ENCODE measurements at regions not wholly inside any gene's neighbourhood (a gene's known extent, or its start where the extent isn't known, plus 50 kb on each side); places are given as distances from the start of the nearest gene placed in this dataset.
A peak's percentile ranks its signal among the peaks of the same experiment; 100 is the strongest.

DNA sequence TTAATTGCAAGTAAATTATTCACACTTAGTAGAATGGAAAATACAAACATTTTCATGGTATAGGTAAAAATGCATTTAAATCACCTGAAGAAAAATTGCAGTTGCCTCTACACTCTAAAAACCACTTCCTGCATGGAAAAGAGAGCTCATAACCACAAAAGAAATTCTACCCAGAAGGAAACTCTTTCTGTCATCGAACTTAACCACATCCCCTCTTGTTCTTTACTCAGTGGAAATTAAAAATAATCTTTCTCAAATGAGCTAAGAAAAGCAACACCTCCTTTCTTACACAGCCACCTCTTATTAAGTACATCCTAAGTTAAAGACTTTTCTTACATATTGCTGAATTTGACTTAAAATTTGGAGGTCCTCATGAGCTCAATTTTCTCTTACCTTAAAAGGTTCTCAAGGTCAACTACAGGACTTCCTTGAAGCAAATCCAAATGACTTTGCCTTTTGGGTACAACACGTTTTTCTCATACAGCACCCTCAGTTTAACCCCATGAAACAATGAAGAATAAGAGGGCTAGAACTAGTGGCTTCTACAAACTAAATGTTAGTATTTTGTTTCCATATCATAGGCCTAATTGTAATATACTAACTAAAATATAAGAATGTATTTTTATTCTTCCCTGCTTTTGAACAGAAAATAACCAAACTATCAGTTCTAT lies 109.1 kb upstream of the CRIM1 start:
- DNase-seq, result no peak

DNA sequence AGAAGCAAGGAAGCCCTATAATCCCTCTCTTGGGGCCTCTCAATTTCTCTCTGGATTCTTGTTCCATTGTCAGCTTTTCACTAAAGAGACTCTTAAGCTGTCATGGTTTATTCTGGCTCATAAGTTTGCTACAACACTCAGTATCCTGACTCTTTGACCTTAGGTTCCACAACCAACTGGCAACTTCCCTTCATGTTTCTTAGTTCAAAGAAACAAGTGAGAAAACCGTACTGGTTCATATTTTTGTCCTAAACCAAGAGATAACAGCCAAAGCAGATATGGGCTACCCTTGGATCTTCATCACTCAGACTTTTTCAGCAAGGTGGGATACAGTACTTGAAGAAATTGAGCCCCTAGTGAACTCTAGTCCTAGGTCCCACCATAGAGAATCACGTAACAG lies 109.9 kb upstream of the CRIM1 start:
- Histone ChIP-seq H3K4me1 (peaks cover 0 to 4% (median 0%) of the 10 kb centered on the region in 4 donors), H3K27me3 (no peaks in the 10 kb centered on the region), H3K36me3 (no peaks in the 10 kb centered on the region), H3K4me3 (no peak overlapping the region), H3K27ac (no peak overlapping the region), H3K9me3 (no peaks in the 10 kb centered on the region)
- DNase-seq, result no peak
- TF ChIP-seq, protein P1, sequence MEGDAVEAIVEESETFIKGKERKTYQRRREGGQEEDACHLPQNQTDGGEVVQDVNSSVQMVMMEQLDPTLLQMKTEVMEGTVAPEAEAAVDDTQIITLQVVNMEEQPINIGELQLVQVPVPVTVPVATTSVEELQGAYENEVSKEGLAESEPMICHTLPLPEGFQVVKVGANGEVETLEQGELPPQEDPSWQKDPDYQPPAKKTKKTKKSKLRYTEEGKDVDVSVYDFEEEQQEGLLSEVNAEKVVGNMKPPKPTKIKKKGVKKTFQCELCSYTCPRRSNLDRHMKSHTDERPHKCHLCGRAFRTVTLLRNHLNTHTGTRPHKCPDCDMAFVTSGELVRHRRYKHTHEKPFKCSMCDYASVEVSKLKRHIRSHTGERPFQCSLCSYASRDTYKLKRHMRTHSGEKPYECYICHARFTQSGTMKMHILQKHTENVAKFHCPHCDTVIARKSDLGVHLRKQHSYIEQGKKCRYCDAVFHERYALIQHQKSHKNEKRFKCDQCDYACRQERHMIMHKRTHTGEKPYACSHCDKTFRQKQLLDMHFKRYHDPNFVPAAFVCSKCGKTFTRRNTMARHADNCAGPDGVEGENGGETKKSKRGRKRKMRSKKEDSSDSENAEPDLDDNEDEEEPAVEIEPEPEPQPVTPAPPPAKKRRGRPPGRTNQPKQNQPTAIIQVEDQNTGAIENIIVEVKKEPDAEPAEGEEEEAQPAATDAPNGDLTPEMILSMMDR (IDR thresholded peaks at IDR 0.05), result no peak
- TF ChIP-seq POLR2A (IDR thresholded peaks at IDR 0.05), result no peak

More for the DNA sequence above, 109.1 kb upstream of the CRIM1 start:
- Histone ChIP-seq H3K4me3 (no peak overlapping the region), H3K36me3 (no peaks in the 10 kb centered on the region), H3K27ac (peak overlapping the region in 1 of 4 donors; percentile 40), H3K27me3 (no peaks in the 10 kb centered on the region), H3K9me3 (no peaks in the 10 kb centered on the region), H3K4me1 (peaks cover 0 to 4% (median 0%) of the 10 kb centered on the region in 4 donors)
- TF ChIP-seq, protein P1 (IDR thresholded peaks at IDR 0.05), result no peak
- no peak for TF ChIP-seq POLR2A (IDR thresholded peaks at IDR 0.05)

DNA sequence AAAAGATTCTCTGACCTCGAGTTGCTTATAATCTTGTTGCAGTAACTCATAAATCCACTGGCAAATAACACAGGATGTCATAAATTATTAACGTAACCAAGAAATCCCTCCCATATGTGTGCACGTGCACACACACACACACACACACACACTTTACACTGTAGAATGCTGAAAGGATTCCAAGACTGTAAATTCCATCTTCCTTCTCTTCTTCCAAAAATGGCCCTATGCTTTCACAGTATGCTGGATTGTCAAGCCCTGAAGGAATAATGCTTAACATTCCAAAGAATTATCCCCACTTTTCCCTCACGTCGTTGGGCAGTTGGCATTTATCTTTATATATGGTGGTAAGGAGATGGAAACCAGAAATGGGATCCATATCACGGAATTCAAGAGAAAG lies 117.5 kb upstream of the CRIM1 start:
- no peak overlapping the region for H3K4me3 ChIP-seq
- H3K4me1 ChIP-seq, result no peaks in the 10 kb centered on the region
- TF ChIP-seq POLR2A (IDR thresholded peaks at IDR 0.05), result no peak
- TF ChIP-seq, protein P1 (IDR thresholded peaks at IDR 0.05), result no peak
- H3K9me3 ChIP-seq, result no peaks in the 10 kb centered on the region
- DNase-seq, result no peak
- H3K27ac ChIP-seq, result no peak overlapping the region
- H3K36me3 ChIP-seq, result no peaks in the 10 kb centered on the region
- H3K27me3 ChIP-seq, result no peaks in the 10 kb centered on the region

DNA sequence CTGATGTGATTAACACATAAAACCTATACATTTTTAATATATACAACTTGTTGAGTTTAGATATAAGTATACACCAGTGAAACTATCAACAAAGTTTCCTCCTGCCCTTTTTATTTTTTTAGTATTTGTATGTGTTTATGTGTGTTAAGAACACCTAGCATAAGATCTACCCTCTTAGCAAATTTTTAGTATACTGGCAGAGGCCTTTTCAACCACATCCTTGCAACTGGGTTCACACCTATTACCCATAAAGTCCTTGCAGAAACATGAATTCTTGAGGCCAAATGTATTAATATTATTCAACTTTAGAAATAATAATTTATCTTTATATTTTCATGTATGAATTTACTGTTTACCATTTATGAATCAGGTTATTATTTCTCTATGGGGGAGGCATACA lies 119.7 kb upstream of the CRIM1 start:
- Histone ChIP-seq H3K9me3 (no peaks in the 10 kb centered on the region), H3K4me1 (no peaks in the 10 kb centered on the region), H3K27ac (peak overlapping the region in 1 of 4 donors; percentile 30), H3K4me3 (no peak overlapping the region), H3K27me3 (no peaks in the 10 kb centered on the region), H3K36me3 (no peaks in the 10 kb centered on the region)
- DNase-seq, result no peak
- no peak for TF ChIP-seq POLR2A (IDR thresholded peaks at IDR 0.05)
- TF ChIP-seq, protein P1 (IDR thresholded peaks at IDR 0.05), result no peak

DNA sequence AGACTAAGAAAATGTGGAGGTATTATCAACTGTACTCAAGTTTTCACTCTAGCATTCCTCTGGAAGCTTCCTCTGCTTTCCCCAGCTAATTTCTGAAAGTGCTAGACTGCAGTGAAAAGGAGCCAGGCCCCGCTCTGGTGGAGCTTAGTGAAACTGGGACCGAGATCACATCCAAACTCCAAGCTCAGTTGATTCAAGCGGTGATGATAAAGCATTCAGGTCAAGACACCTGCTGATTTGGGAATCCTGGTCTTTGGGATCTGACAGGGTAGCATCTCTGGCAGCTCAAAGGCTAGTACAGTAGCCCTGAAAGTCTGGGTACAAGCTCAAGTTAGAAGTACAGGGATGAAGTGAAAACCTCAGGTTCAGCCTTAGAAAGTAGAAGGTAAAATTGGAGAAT lies 120.2 kb upstream of the CRIM1 start:
- Histone ChIP-seq H3K27me3 (no peaks in the 10 kb centered on the region), H3K36me3 (no peaks in the 10 kb centered on the region), H3K4me1 (no peaks in the 10 kb centered on the region), H3K9me3 (no peaks in the 10 kb centered on the region), H3K4me3 (no peak overlapping the region), H3K27ac (peak overlapping the region in 1 of 4 donors; percentile 30)
- TF ChIP-seq, protein P1 (IDR thresholded peaks at IDR 0.05), result no peak
- no peak for TF ChIP-seq POLR2A (IDR thresholded peaks at IDR 0.05)
- no peak for DNase-seq
